Activated T-helper 2 cell treated with anti-CD3 and anti-CD28 coated beads, Interferon-gamma antibody, Interleukin-2, Interleukin-4, amounts not matched to agents 10 μg/mL and 5 μg/mL and 100 μg/mL, durations not matched to agents 14 hours and 24 hours and 36 hours (primary cell): ENCODE measurements at regions not wholly inside any gene's neighbourhood (a gene's known extent, or its start where the extent isn't known, plus 50 kb on each side); places are given as distances from the start of the nearest gene placed in this dataset.

Experiments
- DNase-seq: peaks from one replicate; pipeline ENCODE4 v3.0.0; 2021; ENCODE audit warnings: low spot score
- H3K27ac Mint-ChIP-seq: one replicate; pipeline ENCODE4 v1.8.0; 2021; ENCODE audit warnings: mixed read lengths
- H3K27me3 Mint-ChIP-seq: one replicate; pipeline ENCODE4 v1.8.0; 2021; ENCODE audit warnings: low read depth, mixed read lengths
- H3K36me3 Mint-ChIP-seq: one replicate; pipeline ENCODE4 v1.8.0; 2021; ENCODE audit warnings: low read depth, mixed read lengths
- H3K4me1 Mint-ChIP-seq: one replicate; pipeline ENCODE4 v1.8.0; 2021; ENCODE audit warnings: low read depth, mixed read lengths
- H3K4me3 Mint-ChIP-seq: one replicate; pipeline ENCODE4 v1.8.0; 2021; ENCODE audit warnings: low read depth, mild to moderate bottlenecking, moderate library complexity, mixed read lengths
- H3K9me3 Mint-ChIP-seq: one replicate; pipeline ENCODE4 v1.8.0; 2021; ENCODE audit warnings: mixed read lengths
- intact Hi-C: fragments of 100-400 bp; cut with micrococcal nuclease; formaldehyde crosslinking; loops from one replicate; pipeline ENCODE4 v1.15.1; 2023

DNA sequence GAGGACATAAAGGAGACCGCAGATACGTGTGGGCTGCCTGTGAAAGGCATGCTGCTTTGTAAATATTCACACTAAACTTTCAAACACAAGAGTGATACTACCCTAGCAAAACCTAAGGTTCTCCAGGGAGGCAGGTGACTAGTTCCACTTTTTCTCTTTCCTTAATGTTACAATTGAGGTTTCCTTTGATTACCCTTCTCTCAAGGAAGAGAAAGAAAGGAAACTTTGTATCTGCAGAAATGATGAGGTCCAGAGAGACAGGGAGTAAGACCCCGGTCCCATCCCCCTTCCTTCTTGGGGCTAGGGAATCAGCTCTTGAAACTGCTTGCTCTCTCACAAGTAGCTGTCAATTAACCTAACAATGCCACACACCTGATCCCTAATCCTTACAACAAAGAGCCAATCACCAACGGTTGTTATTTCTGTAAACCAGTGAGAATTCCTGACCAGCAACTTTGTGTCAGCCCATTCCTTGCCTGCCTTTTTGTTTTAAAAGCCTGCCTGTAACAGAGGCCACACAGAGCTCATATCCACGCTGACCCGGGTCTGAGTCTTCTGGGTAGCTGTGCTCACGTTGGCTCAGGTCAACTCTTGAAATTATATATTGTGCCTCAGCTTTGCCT, 754.8 kb upstream of the FRG1 start:
- no peak overlapping the region for H3K27ac Mint-ChIP-seq
- intact Hi-C loops, result no loop called here
- no peaks in the 10 kb centered on the region for H3K4me1 Mint-ChIP-seq
- no peak overlapping the region for H3K4me3 Mint-ChIP-seq
- H3K27me3 Mint-ChIP-seq, result no peaks in the 10 kb centered on the region
- no peak for DNase-seq
- peaks cover 19% of the 10 kb centered on the region for H3K9me3 Mint-ChIP-seq
- H3K36me3 Mint-ChIP-seq, result no peaks in the 10 kb centered on the region

DNA sequence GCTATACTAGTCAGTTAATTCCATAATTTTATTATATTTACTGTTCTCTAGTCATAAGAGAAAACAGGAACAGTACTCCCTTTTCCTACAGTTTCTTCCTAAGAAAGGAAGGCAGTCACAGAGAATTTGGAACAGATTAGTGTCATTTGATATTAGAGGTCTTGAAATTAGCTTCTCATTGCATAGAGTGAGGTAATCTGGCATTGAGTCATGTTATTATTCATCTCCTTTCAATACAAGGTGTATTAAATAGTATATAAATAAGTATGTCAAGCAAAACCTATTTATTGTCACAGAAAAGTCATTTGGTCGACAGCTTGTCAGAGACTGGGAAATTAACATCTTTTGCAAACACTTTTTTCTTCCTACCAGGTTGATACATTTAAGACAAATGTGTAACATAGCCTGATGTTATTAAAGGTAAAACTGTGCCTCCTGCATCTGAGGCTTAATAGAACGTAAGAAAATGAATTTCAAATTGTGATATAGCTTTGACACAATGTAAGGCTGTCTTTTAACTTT, 753.1 kb upstream of the FRG1 start:
- DNase-seq, result no peak
- Mint-ChIP-seq H3K36me3 (no peaks in the 10 kb centered on the region), H3K27ac (no peak overlapping the region), H3K4me1 (no peaks in the 10 kb centered on the region), H3K9me3 (peaks cover 21% of the 10 kb centered on the region), H3K27me3 (no peaks in the 10 kb centered on the region), H3K4me3 (no peak overlapping the region)
- intact Hi-C loops, result no loop called here

DNA sequence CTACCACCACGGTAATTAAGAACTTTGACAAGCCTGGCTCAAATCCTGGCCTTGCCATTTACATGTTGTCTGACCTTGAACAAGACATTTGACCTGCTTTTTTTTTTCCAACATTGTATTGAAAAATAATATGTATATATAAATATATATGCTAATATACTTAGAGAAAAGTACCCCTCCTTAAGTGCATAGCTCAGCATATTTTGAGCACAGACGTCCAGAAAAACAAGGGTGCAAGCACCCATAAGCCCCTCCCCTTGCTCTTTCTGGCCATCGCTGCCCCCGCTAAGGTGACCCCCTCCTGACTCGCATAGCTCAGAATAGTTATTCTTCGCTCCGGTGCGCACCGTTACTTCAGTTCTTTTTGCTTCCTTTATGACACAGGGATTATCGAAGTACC, 742.0 kb upstream of the FRG1 start:
- Mint-ChIP-seq H3K4me1 (peaks cover 10% of the 10 kb centered on the region), H3K9me3 (peaks cover 3% of the 10 kb centered on the region), H3K36me3 (no peaks in the 10 kb centered on the region), H3K27ac (no peak overlapping the region), H3K27me3 (no peaks in the 10 kb centered on the region), H3K4me3 (no peak overlapping the region)
- DNase-seq, result no peak
- intact Hi-C loops, result no loop called here

DNA sequence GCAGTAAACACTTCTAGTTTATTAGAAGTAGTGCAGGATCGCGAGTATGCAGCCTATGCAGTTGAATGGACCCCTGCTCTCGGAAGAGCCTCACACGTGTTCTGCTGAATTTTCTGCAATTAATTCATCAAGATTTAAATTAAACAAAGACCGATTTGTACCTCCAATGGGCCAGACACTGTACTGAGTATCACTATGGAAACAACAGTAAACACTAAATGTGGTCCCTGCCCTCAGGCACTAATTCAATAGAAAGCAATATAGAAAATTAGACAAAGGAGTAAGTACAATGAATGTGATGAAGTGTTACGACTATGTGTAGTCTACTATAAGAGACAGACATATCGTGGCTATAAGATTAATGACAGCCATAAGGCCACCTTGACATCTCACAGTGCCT, 740.3 kb upstream of the FRG1 start:
- Mint-ChIP-seq H3K4me3 (no peak overlapping the region), H3K9me3 (no peaks in the 10 kb centered on the region), H3K36me3 (no peaks in the 10 kb centered on the region), H3K27ac (no peak overlapping the region), H3K4me1 (peaks cover 10% of the 10 kb centered on the region), H3K27me3 (no peaks in the 10 kb centered on the region)
- DNase-seq, result no peak
- intact Hi-C loops, result no loop called here

DNA sequence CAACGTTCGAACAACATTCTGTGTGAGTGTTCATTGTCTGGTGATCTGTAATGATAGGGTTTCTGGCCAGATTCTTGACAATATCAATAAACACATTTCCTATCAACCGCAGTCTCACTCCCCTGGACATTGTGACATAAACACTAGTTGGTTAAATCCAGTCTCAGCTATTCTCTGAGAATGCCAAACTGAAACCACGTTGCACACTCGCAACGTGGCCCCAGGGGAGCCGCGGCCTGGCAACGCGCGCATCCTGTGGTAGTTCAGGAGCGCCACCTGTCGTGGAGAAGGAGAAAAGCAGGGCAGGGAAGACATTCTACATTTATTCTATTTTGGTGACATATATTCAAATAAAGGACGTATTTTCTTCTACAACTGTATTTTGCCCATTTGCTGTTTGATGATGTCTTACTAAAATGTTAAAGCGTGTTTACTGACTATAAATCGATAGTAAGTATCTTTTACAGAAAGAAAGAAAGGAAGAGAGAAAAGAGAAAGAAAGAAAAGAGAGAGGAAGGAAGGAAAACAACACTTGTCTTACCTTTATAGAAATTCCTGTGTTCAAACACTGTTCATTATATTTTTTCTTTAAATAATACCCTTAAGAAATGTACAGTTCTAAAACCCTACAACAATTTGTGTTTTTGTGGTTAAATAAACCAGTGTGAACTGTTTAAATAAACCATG, 738.3 kb upstream of the FRG1 start:
- Mint-ChIP-seq H3K4me1 (peaks cover 10% of the 10 kb centered on the region), H3K4me3 (peak overlapping the region; percentile 73), H3K27me3 (no peaks in the 10 kb centered on the region), H3K9me3 (no peaks in the 10 kb centered on the region), H3K27ac (peak overlapping the region; percentile 63), H3K36me3 (no peaks in the 10 kb centered on the region)
- intact Hi-C loops, result loop anchor here (2.0 kb wide), 1 partner anchor 1596 kb away; no protein-coding TSS in a partner anchor
- DNase-seq, result peak; percentile 9

DNA sequence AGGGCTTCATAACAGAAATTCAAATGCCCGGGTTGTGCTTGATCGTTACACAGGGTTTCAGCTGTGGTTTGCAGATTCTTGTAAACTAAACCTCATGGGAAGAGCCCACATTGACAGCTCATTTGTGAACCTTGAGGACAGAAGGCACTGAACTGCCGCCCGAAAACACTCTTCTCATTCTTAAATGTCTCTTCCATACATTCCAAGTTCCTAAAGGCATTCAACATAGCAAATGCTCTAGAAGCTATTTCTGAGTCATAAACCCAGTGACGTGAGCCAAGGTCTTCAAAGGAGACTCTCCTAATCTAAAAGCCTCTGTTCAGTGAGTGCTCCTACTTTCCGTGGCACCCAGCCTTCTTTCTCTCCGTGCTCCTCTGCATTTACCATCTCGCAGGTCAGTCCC, 737.8 kb upstream of the FRG1 start:
- intact Hi-C loops, result loop anchor here (2.0 kb wide), 1 partner anchor 1596 kb away; no protein-coding TSS in a partner anchor
- H3K9me3 Mint-ChIP-seq, result no peaks in the 10 kb centered on the region

DNA sequence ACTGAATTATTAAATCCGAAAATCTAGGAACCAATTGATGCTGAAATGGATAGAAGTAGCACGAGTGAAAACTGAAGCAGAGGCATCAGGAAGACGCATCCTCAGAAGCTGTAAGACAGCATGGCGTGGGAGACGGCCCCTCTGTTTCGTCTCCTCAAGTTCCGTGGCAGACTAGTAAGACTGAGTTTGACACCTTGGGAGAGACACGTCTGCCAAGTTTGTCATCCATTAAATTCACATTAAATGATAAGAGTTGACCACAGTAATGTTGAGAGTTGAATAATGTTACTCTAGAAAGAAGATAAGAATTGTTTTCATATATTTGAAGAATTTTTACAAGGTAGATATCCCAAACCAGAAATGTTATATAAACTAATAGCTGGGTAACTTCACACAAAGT, 736.1 kb upstream of the FRG1 start:
- intact Hi-C loops, result no loop called here
- no peaks in the 10 kb centered on the region for H3K9me3 Mint-ChIP-seq
- H3K36me3 Mint-ChIP-seq, result no peaks in the 10 kb centered on the region
- no peaks in the 10 kb centered on the region for H3K27me3 Mint-ChIP-seq
- no peak overlapping the region for H3K4me3 Mint-ChIP-seq
- no peak overlapping the region for H3K27ac Mint-ChIP-seq
- DNase-seq, result no peak
- peaks cover 10% of the 10 kb centered on the region for H3K4me1 Mint-ChIP-seq

More for the DNA sequence above, 737.8 kb upstream of the FRG1 start:
- H3K27ac Mint-ChIP-seq, result no peak overlapping the region
- peaks cover 10% of the 10 kb centered on the region for H3K4me1 Mint-ChIP-seq
- DNase-seq, result no peak
- no peaks in the 10 kb centered on the region for H3K36me3 Mint-ChIP-seq
- H3K4me3 Mint-ChIP-seq, result no peak overlapping the region
- no peaks in the 10 kb centered on the region for H3K27me3 Mint-ChIP-seq

DNA sequence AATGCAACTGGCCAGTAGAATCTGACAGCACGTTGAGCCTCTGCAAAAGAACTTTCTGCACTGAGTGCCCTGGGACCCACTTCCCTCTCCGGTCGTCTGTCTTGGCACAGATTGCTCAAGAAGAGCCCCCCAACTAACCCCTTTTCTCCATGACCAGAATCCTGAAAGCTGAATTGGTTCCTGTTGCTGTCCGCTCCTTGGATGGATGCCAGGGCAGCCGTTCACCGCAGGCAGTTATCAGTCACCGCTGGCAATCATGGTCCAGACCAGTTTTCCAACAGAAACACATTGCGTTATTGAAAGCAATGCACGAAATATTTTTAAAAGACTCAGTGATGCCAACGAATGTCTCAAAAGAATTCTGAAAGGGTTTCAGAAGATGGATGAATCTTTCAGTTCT, 733.7 kb upstream of the FRG1 start:
- intact Hi-C loops, result no loop called here
- no peak overlapping the region for H3K4me3 Mint-ChIP-seq
- no peaks in the 10 kb centered on the region for H3K36me3 Mint-ChIP-seq
- H3K27me3 Mint-ChIP-seq, result no peaks in the 10 kb centered on the region
- no peak overlapping the region for H3K27ac Mint-ChIP-seq
- DNase-seq, result no peak
- peaks cover 6% of the 10 kb centered on the region for H3K9me3 Mint-ChIP-seq
- peaks cover 10% of the 10 kb centered on the region for H3K4me1 Mint-ChIP-seq

DNA sequence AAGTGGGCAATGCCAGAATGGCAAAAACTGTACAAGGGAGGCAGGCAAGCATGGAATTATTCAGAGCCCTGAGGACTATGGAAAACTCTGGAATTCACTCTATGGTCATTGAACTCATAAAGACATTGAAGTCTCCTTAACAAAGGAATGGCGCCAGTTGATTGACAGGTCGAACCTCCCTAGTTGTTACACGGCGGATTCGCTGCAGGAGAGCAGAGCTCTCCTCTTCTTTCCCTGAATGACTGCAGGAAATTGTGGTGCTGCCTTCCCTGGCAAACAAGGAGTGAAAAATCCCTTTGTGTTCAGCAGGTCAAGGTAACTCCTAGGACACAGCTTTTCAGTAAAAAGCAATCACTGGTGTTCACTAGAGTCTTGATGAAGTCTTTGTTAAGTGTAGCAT, 732.8 kb upstream of the FRG1 start:
- H3K36me3 Mint-ChIP-seq, result no peaks in the 10 kb centered on the region
- H3K4me3 Mint-ChIP-seq, result no peak overlapping the region
- H3K9me3 Mint-ChIP-seq, result peaks cover 6% of the 10 kb centered on the region
- intact Hi-C loops, result no loop called here
- H3K4me1 Mint-ChIP-seq, result peaks cover 6% of the 10 kb centered on the region
- no peak overlapping the region for H3K27ac Mint-ChIP-seq
- H3K27me3 Mint-ChIP-seq, result no peaks in the 10 kb centered on the region
- no peak for DNase-seq

DNA sequence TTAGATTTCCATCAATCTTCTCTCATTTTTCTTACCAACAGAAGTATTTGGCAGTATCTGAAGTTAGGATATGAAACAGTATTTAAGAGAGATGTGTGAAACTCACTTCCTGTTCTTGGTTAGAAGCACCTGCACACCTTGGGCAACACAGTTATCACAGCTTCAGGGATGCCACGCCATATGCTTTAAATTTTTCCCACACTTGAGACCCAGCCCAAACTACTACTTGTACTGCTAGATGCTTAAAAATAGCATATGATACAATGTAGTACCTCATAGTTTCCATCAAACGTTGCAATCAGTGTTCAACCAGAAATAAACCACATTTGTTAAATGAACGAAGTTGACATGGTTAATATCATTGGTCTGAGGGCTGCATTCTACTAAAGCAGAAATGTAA, 725.1 kb upstream of the FRG1 start:
- Mint-ChIP-seq H3K27ac (no peak overlapping the region), H3K9me3 (peaks cover 10% of the 10 kb centered on the region), H3K36me3 (no peaks in the 10 kb centered on the region), H3K4me3 (no peak overlapping the region), H3K27me3 (no peaks in the 10 kb centered on the region), H3K4me1 (no peaks in the 10 kb centered on the region)
- intact Hi-C loops, result no loop called here
- no peak for DNase-seq

DNA sequence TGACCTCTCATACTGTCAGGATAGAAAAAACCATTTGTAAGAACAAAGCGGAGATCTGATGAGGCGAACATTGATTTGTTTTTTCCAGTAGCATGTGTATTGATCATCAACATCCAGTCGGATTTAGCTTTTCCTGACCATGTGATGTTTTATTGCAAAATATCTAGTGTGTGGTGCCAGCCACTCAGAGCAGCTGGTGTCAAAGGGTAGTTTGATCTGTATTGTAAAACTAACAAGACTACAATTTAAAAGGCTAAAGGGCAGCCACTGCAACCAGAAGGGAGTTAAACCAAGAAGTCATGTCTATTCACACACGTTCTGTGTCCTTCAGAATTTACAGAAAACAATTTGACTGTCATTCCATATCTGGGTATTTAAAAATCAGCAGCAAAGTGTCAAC, 719.0 kb upstream of the FRG1 start:
- H3K27me3 Mint-ChIP-seq, result no peaks in the 10 kb centered on the region
- H3K27ac Mint-ChIP-seq, result no peak overlapping the region
- no peak for DNase-seq
- H3K4me1 Mint-ChIP-seq, result no peaks in the 10 kb centered on the region
- intact Hi-C loops, result no loop called here
- H3K4me3 Mint-ChIP-seq, result no peak overlapping the region
- H3K9me3 Mint-ChIP-seq, result no peaks in the 10 kb centered on the region
- H3K36me3 Mint-ChIP-seq, result no peaks in the 10 kb centered on the region

DNA sequence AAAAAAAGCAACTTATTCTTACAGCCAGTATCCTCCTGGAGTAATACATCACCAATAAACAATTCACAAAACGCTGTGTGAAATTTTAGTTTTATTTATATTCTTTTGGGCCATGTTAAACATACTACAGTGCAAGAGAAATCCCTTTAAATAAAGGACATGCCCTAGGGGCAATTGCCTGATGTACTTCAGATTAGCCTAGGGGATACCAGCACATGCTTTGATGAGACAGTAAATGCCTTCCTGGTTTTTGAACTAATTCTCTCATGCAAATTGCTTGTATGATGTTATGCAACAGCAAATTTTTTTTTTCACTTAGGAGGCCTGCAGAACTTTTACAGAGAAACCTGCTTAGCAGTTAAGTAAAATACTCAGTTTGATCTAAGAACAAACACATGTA, 711.9 kb upstream of the FRG1 start:
- no peak overlapping the region for H3K27ac Mint-ChIP-seq
- DNase-seq, result no peak
- peaks cover 14% of the 10 kb centered on the region for H3K9me3 Mint-ChIP-seq
- H3K4me3 Mint-ChIP-seq, result no peak overlapping the region
- no peaks in the 10 kb centered on the region for H3K4me1 Mint-ChIP-seq
- H3K27me3 Mint-ChIP-seq, result no peaks in the 10 kb centered on the region
- H3K36me3 Mint-ChIP-seq, result no peaks in the 10 kb centered on the region
- intact Hi-C loops, result no loop called here

DNA sequence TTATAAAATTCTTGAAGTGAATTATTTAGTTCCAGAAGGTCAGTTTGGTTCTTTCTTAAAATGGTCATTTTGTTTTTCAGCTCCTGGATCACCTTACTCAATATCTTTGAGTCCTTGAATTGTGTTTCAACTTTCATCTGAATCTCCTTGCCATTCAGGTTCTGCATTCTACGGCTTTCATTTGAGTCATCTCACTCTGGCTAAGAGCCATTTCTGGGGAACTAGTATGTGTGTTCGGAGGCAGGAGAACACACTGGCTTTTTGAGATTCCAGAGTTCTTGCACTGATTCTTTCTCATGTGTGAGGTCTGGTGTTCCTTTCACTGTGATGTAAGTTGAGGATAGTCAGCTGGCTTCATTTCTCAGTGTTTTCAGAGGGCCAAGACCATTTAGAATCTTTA, 708.4 kb upstream of the FRG1 start:
- intact Hi-C loops, result no loop called here
- H3K36me3 Mint-ChIP-seq, result no peaks in the 10 kb centered on the region
- no peak for DNase-seq
- peaks cover 18% of the 10 kb centered on the region for H3K9me3 Mint-ChIP-seq
- H3K4me1 Mint-ChIP-seq, result no peaks in the 10 kb centered on the region
- no peak overlapping the region for H3K27ac Mint-ChIP-seq
- no peak overlapping the region for H3K4me3 Mint-ChIP-seq
- H3K27me3 Mint-ChIP-seq, result no peaks in the 10 kb centered on the region
